ENCODE measurements at regions not wholly inside any gene's neighbourhood (a gene's known extent, or its start where the extent isn't known, plus 50 kb on each side); places are given as distances from the start of the nearest gene placed in this dataset.

DNA sequence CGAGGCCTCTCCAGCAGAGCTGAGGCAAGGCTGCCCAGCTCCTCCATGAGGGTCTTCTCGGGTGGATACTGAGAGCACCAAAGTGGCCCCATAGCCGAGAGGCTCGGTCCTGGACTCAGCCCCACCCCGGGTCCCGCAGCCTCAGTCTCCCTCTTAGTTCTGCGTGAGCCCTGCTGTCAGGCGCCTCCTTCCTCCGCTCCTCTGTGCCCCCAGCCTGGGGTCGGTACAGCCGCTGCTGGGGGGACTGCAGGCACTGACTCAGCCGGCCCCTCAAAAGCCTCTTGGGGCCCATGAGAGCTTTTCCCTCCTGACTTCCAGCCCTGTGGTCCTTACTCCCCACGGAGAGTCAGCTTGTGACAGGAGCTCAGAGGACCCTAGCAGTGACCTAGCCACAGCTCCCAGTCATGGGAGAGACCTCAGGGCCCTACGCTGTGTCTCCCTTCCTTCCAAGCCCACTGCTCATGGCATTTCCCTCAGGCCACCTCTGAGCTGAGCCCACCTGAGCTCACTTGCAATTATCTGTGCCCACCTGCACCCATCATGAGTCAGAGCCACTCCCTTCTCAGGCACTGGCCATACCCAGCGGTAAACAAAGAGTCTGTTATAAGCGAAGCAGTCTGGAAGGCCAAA lies 295.0 kb upstream of the RTL1 start:
- no peak for TF ChIP-seq CTCF (IDR thresholded peaks at IDR 0.05; ENCODE audit: insufficient read depth, low read length, missing control alignments)
- POLR2A ChIA-PET = no interaction called here
- CTCF ChIA-PET = no interaction called here
- DNase-seq (ENCODE audit: low read depth, low spot score) = no peak
- no peak overlapping the region for H3K4me3 ChIP-seq (ENCODE audit: low read depth, low read length)

GRCh38 chr14:101199028-101199770 lies 295.7 kb upstream of the RTL1 start:
- POLR2A ChIA-PET = no interaction called here
- H3K4me3 ChIP-seq (ENCODE audit: low read depth, low read length) = no peak overlapping the region
- TF ChIP-seq CTCF (IDR thresholded peaks at IDR 0.05; ENCODE audit: insufficient read depth, low read length, missing control alignments) = no peak
- CTCF ChIA-PET = no interaction called here
- no peak for DNase-seq (ENCODE audit: low read depth, low spot score)

- ChIA-PET CTCF (no interaction called here), POLR2A (no interaction called here)
- DNase-seq (ENCODE audit: low read depth, low spot score) = no peak
- TF ChIP-seq CTCF (IDR thresholded peaks at IDR 0.05; ENCODE audit: insufficient read depth, low read length, missing control alignments) = no peak
- H3K4me3 ChIP-seq (ENCODE audit: low read depth, low read length) = no peak overlapping the region
These were observed 296.6 kb upstream of the RTL1 start for GRCh38 chr14:101200008-101200649.

GRCh38 chr14:101200650-101201516 lies 297.4 kb upstream of the RTL1 start:
- TF ChIP-seq CTCF (IDR thresholded peaks at IDR 0.05; ENCODE audit: insufficient read depth, low read length, missing control alignments) = no peak
- ChIA-PET POLR2A (no interaction called here), CTCF (no interaction called here)
- H3K4me3 ChIP-seq (ENCODE audit: low read depth, low read length) = no peak overlapping the region
- DNase-seq (ENCODE audit: low read depth, low spot score) = no peak

DNA sequence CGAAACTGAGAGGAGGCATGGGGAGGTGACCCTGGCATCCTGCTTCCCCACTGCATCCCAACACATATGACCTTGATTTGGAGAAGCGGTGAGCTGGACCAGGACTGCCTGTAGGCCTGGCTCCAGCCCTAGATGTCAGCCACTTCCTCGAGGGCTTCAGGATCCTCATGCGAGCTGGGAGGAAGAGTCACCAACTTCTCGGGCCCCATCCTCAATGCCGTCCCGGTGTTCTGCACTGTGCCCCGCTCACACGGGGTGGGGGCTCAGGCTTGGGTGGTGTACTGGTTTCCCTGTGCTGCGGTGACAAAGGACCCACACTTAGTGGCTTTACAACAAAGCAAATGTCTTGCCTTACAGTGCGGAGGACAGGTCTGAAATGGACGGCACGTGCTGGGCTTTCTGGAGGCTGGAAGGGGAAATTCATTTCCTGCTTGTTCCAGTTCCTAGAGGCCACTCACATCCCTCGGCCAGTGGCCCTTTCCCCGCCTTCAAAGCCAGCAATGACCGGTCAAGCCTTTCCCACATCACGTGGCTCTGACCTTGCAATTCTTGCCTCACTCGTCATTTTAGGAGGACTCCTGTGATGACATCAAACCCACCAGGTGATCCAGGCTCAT lies 298.1 kb upstream of the RTL1 start:
- ChIA-PET CTCF (no interaction called here), POLR2A (no interaction called here)
- DNase-seq (ENCODE audit: low read depth, low spot score) = no peak
- H3K4me3 ChIP-seq (ENCODE audit: low read depth, low read length) = no peak overlapping the region
- TF ChIP-seq CTCF (IDR thresholded peaks at IDR 0.05; ENCODE audit: insufficient read depth, low read length, missing control alignments) = no peak

Measured in AG04449 (cell line).